HFFc6 (cell line): ENCODE measurements at regions not wholly inside any gene's neighbourhood (a gene's known extent, or its start where the extent isn't known, plus 50 kb on each side); places are given as distances from the start of the nearest gene placed in this dataset.

Experiments used
- DNase-seq: peaks from one replicate; pipeline ENCODE4 v3.0.0-alpha.2; 2018
- H3K27ac Mint-ChIP-seq: 2 replicates; pipeline ENCODE4 v1.8.0; 2020; ENCODE audit warnings: mild to moderate bottlenecking, mixed read lengths
- H3K27me3 Mint-ChIP-seq: 2 replicates; pipeline ENCODE4 v1.8.0; 2021; ENCODE audit warnings: mild to moderate bottlenecking, moderate library complexity, mixed read lengths; ENCODE audit not compliant: insufficient read depth
- H3K36me3 Mint-ChIP-seq: 2 replicates; pipeline ENCODE4 v1.8.0; 2021; ENCODE audit warnings: low read depth, mixed read lengths
- H3K4me1 Mint-ChIP-seq: 2 replicates; pipeline ENCODE4 v1.8.0; 2020; ENCODE audit warnings: low read depth, mixed read lengths
- H3K4me3 Mint-ChIP-seq: 2 replicates; pipeline ENCODE4 v1.8.0; 2020; ENCODE audit warnings: mild to moderate bottlenecking, moderate library complexity, mixed read lengths
- H3K9me3 Mint-ChIP-seq: 2 replicates; pipeline ENCODE4 v1.8.0; 2020; ENCODE audit warnings: mild to moderate bottlenecking, mixed read lengths
- TF ChIP-seq, protein P1 (sequence below): fragments of 200-600 bp; sonication (generic); IDR thresholded peaks from 2 replicates; pipeline ENCODE4 v1.5.0; 2021; ENCODE audit warnings: antibody characterized with exemption, mild to moderate bottlenecking

GRCh38 chr7:114026486-114027089, 107.8 kb upstream of the PPP1R3A start:
- H3K4me3 Mint-ChIP-seq: no peak overlapping the region
- H3K9me3 Mint-ChIP-seq: no peaks in the 10 kb centered on the region
- peak; percentile 47 for DNase-seq
- H3K36me3 Mint-ChIP-seq: no peaks in the 10 kb centered on the region
- peaks cover 4% of the 10 kb centered on the region for H3K27me3 Mint-ChIP-seq
- H3K4me1 Mint-ChIP-seq: no peaks in the 10 kb centered on the region
- no peak overlapping the region for H3K27ac Mint-ChIP-seq
- TF ChIP-seq, protein P1, sequence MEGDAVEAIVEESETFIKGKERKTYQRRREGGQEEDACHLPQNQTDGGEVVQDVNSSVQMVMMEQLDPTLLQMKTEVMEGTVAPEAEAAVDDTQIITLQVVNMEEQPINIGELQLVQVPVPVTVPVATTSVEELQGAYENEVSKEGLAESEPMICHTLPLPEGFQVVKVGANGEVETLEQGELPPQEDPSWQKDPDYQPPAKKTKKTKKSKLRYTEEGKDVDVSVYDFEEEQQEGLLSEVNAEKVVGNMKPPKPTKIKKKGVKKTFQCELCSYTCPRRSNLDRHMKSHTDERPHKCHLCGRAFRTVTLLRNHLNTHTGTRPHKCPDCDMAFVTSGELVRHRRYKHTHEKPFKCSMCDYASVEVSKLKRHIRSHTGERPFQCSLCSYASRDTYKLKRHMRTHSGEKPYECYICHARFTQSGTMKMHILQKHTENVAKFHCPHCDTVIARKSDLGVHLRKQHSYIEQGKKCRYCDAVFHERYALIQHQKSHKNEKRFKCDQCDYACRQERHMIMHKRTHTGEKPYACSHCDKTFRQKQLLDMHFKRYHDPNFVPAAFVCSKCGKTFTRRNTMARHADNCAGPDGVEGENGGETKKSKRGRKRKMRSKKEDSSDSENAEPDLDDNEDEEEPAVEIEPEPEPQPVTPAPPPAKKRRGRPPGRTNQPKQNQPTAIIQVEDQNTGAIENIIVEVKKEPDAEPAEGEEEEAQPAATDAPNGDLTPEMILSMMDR: peak; percentile 87

DNA sequence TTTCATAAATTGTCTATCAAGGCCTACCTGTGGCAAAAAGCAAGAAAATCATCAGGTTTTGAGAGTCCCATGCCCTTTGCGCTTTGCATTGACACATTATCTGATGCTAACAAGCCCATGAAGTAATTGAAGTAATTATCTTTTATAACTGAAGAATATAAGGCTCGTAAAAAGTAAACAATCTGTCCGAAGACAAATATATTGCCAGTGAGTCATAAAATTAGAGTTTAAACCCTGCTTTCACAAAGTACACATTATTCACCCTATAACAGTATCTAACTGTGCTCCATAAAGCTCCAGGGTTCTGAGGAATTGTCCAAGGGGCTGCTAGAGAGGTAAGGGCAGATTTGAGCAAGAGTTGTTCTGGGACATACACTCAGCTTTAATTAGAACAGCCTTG, 102.3 kb upstream of the PPP1R3A start:
- Mint-ChIP-seq H3K9me3 (no peaks in the 10 kb centered on the region), H3K4me1 (peaks cover 7% of the 10 kb centered on the region; the same call in 1 of the 2 replicates), H3K36me3 (no peaks in the 10 kb centered on the region), H3K4me3 (no peak overlapping the region), H3K27ac (no peak overlapping the region), H3K27me3 (peaks cover 4% of the 10 kb centered on the region; the same call in 1 of the 2 replicates)
- TF ChIP-seq, protein P1: no peak
- no peak for DNase-seq

DNA sequence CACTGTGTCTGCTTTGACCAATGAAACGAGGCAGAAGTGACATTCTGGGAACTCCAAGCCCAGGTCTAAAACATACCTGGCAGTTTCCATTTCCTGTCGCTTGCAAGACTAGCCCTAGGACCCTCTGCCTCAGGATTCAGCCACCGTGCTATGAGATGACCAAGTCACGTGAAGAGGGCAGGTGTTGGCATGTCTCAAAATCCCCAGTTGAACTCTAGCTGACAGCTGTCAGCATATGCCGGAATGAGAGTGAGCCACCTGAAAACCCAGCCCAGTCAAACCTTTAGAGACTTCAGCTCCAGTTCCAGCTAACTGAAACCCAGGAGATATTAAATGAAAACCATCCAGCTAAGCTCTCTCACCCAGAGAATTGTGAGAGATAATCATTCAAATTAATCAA, 89.9 kb upstream of the PPP1R3A start:
- Mint-ChIP-seq H3K36me3 (no peaks in the 10 kb centered on the region), H3K4me3 (no peak overlapping the region), H3K9me3 (peaks cover 7% of the 10 kb centered on the region; the same call in 1 of the 2 replicates), H3K27me3 (no peaks in the 10 kb centered on the region; the same call in 1 of the 2 replicates), H3K4me1 (no peaks in the 10 kb centered on the region), H3K27ac (no peak overlapping the region)
- TF ChIP-seq, protein P1: no peak
- DNase-seq: no peak

- no peak for DNase-seq
- peaks cover 20% of the 10 kb centered on the region for H3K9me3 Mint-ChIP-seq
- no peaks in the 10 kb centered on the region; the same call in 1 of the 2 replicates for H3K27me3 Mint-ChIP-seq
- peaks cover under 1% of the 10 kb centered on the region; the same call in 1 of the 2 replicates for H3K36me3 Mint-ChIP-seq
- H3K4me1 Mint-ChIP-seq: no peaks in the 10 kb centered on the region
- TF ChIP-seq, protein P1: no peak
- no peak overlapping the region; the same call in 1 of the 2 replicates for H3K27ac Mint-ChIP-seq
- no peak overlapping the region for H3K4me3 Mint-ChIP-seq
These were observed 88.6 kb upstream of the PPP1R3A start for GRCh38 chr7:114007386-114007785.

- TF ChIP-seq, protein P1: no peak
- peaks cover 5% of the 10 kb centered on the region; the same call in 1 of the 2 replicates for H3K36me3 Mint-ChIP-seq
- no peak overlapping the region for H3K4me3 Mint-ChIP-seq
- DNase-seq: no peak
- no peak overlapping the region for H3K27ac Mint-ChIP-seq
- peaks cover 33% of the 10 kb centered on the region for H3K9me3 Mint-ChIP-seq
- no peaks in the 10 kb centered on the region for H3K27me3 Mint-ChIP-seq
- H3K4me1 Mint-ChIP-seq: no peaks in the 10 kb centered on the region
These were observed 80.1 kb upstream of the PPP1R3A start for GRCh38 chr7:113998934-113999333.
